Urothelium cell line (cell line): ENCODE measurements at regions not wholly inside any gene's neighbourhood (a gene's known extent, or its start where the extent isn't known, plus 50 kb on each side); places are given as distances from the start of the nearest gene placed in this dataset.

ENCODE experiments used
- DNase-seq: peaks from one replicate; pipeline ENCODE4 v3.0.0; 2011; ENCODE audit warnings: low spot score, mixed read lengths
- FAIRE-seq: peaks from 2 replicates; lab custom pipeline; 2011; peaks lifted over from hg19 to GRCh38; lab: Jason Lieb, UNC

DNA sequence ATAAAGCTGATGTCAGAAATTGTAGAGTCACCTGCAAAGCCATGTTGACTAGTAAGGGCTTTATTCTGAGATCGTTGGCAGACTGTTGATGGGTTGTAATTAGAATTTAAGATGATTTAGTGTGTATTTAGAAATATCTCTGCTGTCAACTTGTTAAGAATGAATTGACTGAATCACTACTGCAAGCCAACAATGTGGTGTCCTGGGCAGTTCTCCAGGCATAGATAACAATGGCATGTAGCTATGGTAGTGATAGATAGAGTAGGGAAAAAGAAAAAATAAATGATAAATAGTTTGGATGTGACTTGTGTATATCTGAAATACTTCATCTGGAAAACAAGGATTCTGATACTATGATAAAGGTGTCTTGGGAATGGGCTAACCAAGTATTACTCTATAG lies 640.2 kb downstream of the ARL4A start:
- FAIRE-seq (no peak), DNase-seq (no peak)

- FAIRE-seq (no peak), DNase-seq (no peak)
Measured at GRCh38 chr7:13333371-13333770, 645.9 kb downstream of the ARL4A start.

DNA sequence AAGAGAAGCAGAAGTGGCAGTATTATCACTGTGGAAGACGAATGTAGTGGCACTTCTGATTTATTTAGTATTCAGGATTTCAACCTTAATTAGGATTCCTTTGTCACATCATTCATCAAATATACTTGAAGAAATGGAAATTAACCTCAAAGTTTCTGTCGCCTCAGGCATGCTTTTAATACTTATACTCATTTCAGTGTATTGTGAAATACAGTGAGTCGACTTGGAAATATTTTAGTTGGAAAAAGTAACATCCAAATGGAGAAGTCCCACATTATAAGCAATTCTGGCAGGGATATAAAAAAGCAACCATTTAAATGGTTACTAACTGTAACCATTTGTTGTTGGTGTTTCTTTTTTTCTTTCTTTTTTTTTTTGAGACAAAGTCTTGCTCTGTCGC lies 648.8 kb downstream of the ARL4A start:
- DNase-seq (no peak), FAIRE-seq (no peak)

GRCh38 chr7:13352677-13353076 lies 636.8 kb downstream of the ETV1 start:
- FAIRE-seq (no peak), DNase-seq (no peak)

GRCh38 chr7:13359656-13360055 lies 629.8 kb downstream of the ETV1 start:
- no peak for DNase-seq
- FAIRE-seq = no peak

DNA sequence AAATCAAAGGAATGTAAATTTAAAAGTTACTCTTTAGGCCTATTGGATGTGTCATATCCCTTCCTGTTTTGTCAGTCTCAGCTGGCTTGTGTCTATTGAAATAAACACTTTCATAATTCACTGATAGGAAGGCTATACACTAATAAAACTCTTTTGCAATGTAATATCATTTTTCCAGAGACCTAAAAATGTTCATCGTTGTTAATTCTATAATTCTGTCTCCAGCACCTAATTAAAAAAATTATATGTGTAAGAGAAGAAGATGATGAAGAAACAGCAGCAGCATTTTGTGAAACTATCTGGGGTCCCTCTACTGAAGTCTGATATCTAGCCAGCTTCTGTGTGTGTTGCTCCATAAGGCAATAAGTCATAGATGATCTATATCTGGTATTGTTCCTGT lies 602.7 kb downstream of the ETV1 start:
- FAIRE-seq = no peak
- DNase-seq = no peak

GRCh38 chr7:13407911-13408310 lies 581.6 kb downstream of the ETV1 start:
- no peak for DNase-seq
- no peak for FAIRE-seq

- no peak for DNase-seq
Measured at GRCh38 chr7:13411151-13411550, 578.3 kb downstream of the ETV1 start.

GRCh38 chr7:13411636-13412035 lies 577.8 kb downstream of the ETV1 start:
- DNase-seq (no peak), FAIRE-seq (no peak)

More at GRCh38 chr7:13411151-13411550, 578.3 kb downstream of the ETV1 start:
- no peak for FAIRE-seq

DNA sequence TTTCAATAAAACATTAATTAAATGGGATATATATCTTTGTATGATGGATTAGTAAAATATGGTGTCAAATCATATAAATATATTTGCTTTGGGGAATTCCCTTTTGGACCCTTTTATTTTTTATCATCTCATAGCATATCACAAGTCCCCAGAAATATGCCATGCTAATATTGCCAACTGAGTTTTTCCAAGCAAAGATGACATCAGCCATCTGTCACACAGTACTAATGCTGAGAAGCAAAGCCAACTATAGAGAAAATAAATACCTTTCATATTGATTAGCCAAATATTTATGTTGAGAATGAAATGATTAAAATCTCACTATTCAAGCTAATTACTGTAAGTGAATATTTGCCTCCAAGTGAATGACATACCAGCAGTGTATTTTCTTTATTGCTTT lies 575.3 kb downstream of the ETV1 start:
- FAIRE-seq (no peak), DNase-seq (no peak)

GRCh38 chr7:13414661-13415107 lies 574.8 kb downstream of the ETV1 start:
- DNase-seq (peak; percentile 20), FAIRE-seq (no peak)

DNA sequence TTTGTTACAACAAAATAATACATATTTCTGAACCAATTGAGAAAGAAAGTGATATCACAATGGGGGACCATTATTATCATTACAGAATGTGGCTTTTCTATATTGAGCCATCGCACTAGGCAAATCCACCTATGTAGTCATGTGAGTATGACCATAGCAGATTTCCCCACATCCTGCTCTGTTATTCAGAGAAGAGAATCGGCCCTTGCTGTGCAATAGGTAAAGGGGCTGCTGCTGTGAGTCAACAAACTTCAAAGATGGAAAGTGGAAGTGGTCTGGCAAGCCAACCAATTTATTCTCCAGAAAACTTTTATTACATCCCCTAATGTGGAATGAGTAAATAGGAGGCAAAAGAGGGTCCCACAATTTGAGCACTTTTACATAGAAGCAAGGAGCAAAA lies 573.4 kb downstream of the ETV1 start:
- FAIRE-seq = no peak
- no peak for DNase-seq

GRCh38 chr7:13416544-13416943 lies 572.9 kb downstream of the ETV1 start:
- FAIRE-seq (no peak), DNase-seq (no peak)

GRCh38 chr7:13420726-13421125 lies 568.7 kb downstream of the ETV1 start:
- FAIRE-seq (no peak), DNase-seq (no peak)

DNA sequence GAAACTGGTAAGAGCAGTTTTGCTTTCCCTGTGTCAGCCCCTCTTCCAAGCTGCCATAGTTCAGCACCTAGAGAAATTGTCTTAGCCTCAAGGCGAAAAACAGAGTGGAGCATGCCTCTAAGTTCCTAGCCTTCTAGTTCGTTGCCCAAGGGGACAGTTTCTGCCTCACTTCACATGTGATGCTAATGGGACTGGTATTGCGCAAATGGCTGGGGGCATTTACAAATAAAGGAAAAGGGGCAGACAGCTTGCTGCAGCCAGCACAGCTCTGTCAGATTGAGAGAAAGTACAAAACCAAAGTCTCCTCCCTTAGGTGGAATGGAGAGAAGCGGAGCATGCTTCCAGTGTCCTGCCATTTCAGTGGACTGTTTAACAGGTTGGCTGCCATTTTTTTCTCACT lies 567.7 kb downstream of the ETV1 start:
- FAIRE-seq (no peak), DNase-seq (no peak)

GRCh38 chr7:13433946-13434345 lies 555.5 kb downstream of the ETV1 start:
- no peak for DNase-seq
- no peak for FAIRE-seq

GRCh38 chr7:13442226-13442625 lies 547.2 kb downstream of the ETV1 start:
- DNase-seq (no peak), FAIRE-seq (no peak)

- no peak for DNase-seq
- FAIRE-seq = no peak
Measured at GRCh38 chr7:13447637-13448036, 541.8 kb downstream of the ETV1 start.

DNA sequence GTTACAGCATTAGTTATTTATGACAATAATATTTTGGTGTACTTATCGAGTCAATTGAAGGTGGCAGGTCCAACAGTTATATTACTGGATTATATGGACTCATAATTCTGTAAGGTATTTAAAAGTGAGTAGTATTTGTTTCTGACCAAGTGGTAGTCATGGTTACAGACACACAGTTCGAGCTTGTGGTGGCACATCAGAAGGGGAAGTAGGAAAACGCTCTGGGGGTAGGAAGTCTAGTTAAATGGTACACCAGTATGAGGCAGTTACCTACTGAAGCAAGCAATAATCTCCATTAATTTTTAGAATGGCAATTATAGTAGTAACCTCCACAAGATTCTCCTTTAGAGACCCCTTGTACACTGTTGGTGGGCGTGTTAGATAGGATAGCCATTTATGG lies 541.2 kb downstream of the ETV1 start:
- FAIRE-seq = no peak
- DNase-seq = no peak

GRCh38 chr7:13449460-13449859 lies 540.0 kb downstream of the ETV1 start:
- DNase-seq (no peak), FAIRE-seq (no peak)

- DNase-seq = no peak
- FAIRE-seq = no peak
Measured at GRCh38 chr7:13454916-13455592, 534.4 kb downstream of the ETV1 start.

DNA sequence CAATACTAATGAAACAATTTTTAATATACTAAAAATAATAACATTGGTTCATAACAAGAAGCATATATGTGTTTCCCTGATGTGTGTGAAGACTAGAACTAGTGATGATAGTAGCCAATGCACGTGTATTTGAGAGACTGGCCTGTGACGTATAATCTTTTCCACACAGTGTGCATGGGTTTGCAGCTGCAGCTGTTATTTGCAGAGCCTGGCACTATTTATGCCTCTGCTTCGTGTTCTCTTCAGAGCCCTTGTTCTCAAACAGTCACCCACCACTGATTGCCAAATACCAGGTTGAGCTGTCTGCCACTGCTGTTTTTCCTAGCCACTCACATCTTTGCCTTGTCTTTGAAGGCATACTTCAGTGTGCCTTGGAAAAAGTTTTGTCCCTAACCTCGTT lies 531.7 kb downstream of the ETV1 start:
- FAIRE-seq = no peak
- no peak for DNase-seq

GRCh38 chr7:13466874-13467547 lies 522.5 kb downstream of the ETV1 start:
- no peak for DNase-seq
- no peak for FAIRE-seq
